Heart right ventricle (tissue), 16 donors: ENCODE measurements at regions not wholly inside any gene's neighbourhood (a gene's known extent, or its start where the extent isn't known, plus 50 kb on each side); places are given as distances from the start of the nearest gene placed in this dataset.

Experiments used
- ATAC-seq, 8 donors: fragments of 200-7000 bp; cut with Tn5 transposase; one replicate each; pipeline ENCODE4 v1.9.1; 2020; ENCODE audit warnings: mild to moderate bottlenecking in 8 of 8, moderate library complexity in 8 of 8, moderate number of reproducible peaks in 1 of 8
- DNase-seq, 2 donors: peaks; one replicate each; pipeline ENCODE4 v3.0.0-alpha.2; 2020
- H3K27ac ChIP-seq, 10 donors: fragments of 200-600 bp; sonication (generic) in 2 of 10; one replicate each; pipeline versions ENCODE4 v1.5.0 to v1.8.0; 2020 to 2022; ENCODE audit warnings: mild to moderate bottlenecking in 3 of 10
- H3K27me3 ChIP-seq, 7 donors: fragments of 200-600 bp; one replicate each; pipeline ENCODE4 v1.8.0; 2021 to 2022; ENCODE audit warnings: mild to moderate bottlenecking in 2 of 7
- H3K36me3 ChIP-seq, 9 donors: fragments of 200-600 bp; sonication (generic) in 1 of 9; one replicate each; pipeline versions ENCODE4 v1.5.0 to v1.8.0; 2020 to 2022; ENCODE audit warnings: mild to moderate bottlenecking in 2 of 9
- H3K4me1 ChIP-seq, 9 donors: fragments of 200-600 bp; sonication (generic) in 1 of 9; one replicate each; pipeline versions ENCODE4 v1.5.0 to v1.8.0; 2020 to 2022; ENCODE audit warnings: mild to moderate bottlenecking in 4 of 9
- H3K4me3 ChIP-seq, 10 donors: fragments of 200-600 bp; sonication (generic) in 2 of 10; one replicate each; pipeline versions ENCODE4 v1.5.0 to v1.8.0; 2020 to 2022; ENCODE audit warnings: mild to moderate bottlenecking in 7 of 10, moderate library complexity in 2 of 10
- H3K9me3 ChIP-seq, 11 donors: fragments of 200-600 bp in 10 of 11; sonication (generic) in 2 of 11; one replicate each; pipeline versions ENCODE4 v1.5.0 to v1.8.0; 2013 to 2022; ENCODE audit warnings: mild to moderate bottlenecking in 2 of 11, control low read depth in 1 of 11, moderate library complexity in 1 of 11
- CTCF ChIP-seq, 9 donors: fragments of 200-600 bp; sonication (generic) in 2 of 9; IDR thresholded peaks; one replicate each; pipeline versions ENCODE4 v1.5.0 to v1.8.0; 2021 to 2022; ENCODE audit warnings: antibody characterized with exemption in 9 of 9, mild to moderate bottlenecking in 5 of 9, moderate library complexity in 1 of 9
- WGBS, 2 donors: extraction: QIAGEN DNeasy Blood & Tissue Kit; methylation state at CpG; one replicate each; pipeline ENCODE4 v1.1.7; 2013; ENCODE audit warnings: inconsistent platforms in 1 of 2; 5-methylcytosine and 5-hydroxymethylcytosine counted together
- intact Hi-C, 10 donors: fragments of 100-400 bp; cut with DNase I; formaldehyde crosslinking; loops; one replicate each; pipeline versions ENCODE4 v1.11.1 to v1.14.2; 2022
- donor health status: Arrhythmogenic right ventricular cardiomyopathy.
- donor health status: ischemic (EF 13 %, LVEDD 7.1; RV severe dilation, severe dysfunction).
- donor health status: healthy with polysubstance abuse.
- donor health status: DM: no; HTN: yes; CAD: no.
- donor health status: DM: no; HTN: no; CAD: no.
- donor health status: ischemic (EF 25% LVEDD 6.9; RV normal size, moderate dysfunction).
- donor health status: ischemic (EF 25% LVEDD 5.7; RV mildly dilated, moderate dysfunction).
- donor health status: healthy.
- donor health status: DM: yes; HTN: yes; CAD: no.
- donor health status: Ischemic cardiomyopathy.
- donor health status: ischemic (EF 35%, LVEDD 5.7; RV mildly dilated, moderate dysfunction).
- donor health status: nonischemic (EF 11% LVEDD 7.7; RV severe dilation, severe dysfunction).
- donor health status: DM: yes; HTN: yes; CAD: no.
- donor health status: PGD.
- donor health status: ischemic (EF 29% LVEDD 5.4; RV normal size, mild dysfunction).
- donor health status: nonischemic (EF 23%, LVEDD 6.1; RV moderate dilation, normal function).

- WGBS, 2 donors, result 39 to 40% methylated on average over 1 of the region's 1 CpG
- TF ChIP-seq CTCF (IDR thresholded peaks at IDR 0.05), result no peak
- Histone ChIP-seq H3K9me3 (peaks cover 0 to 30% (median 0%) of the 10 kb centered on the region in 11 donors), H3K4me3 (no peak overlapping the region), H3K4me1 (no peaks in the 10 kb centered on the region), H3K27me3 (no peaks in the 10 kb centered on the region), H3K27ac (no peak overlapping the region), H3K36me3 (no peaks in the 10 kb centered on the region)
- ATAC-seq, result no peak
- DNase-seq, result no peak
- intact Hi-C loops, result no loop called here
Measured at GRCh38 chr12:73308079-73308478, 1035.9 kb downstream of the TRHDE start.

- no peaks in the 10 kb centered on the region for H3K4me1 ChIP-seq
- no peaks in the 10 kb centered on the region for H3K36me3 ChIP-seq
- peaks cover 0 to 30% (median under 1%) of the 10 kb centered on the region in 11 donors for H3K9me3 ChIP-seq
- no peak overlapping the region for H3K27ac ChIP-seq
- intact Hi-C loops, result no loop called here
- ATAC-seq, result no peak
- TF ChIP-seq CTCF (IDR thresholded peaks at IDR 0.05), result no peak
- no peaks in the 10 kb centered on the region for H3K27me3 ChIP-seq
- WGBS, 2 donors, result 72% methylated on average over 1 of the region's 1 CpG
- no peak for DNase-seq
- no peak overlapping the region for H3K4me3 ChIP-seq
Measured at GRCh38 chr12:73308747-73309146, 1036.6 kb downstream of the TRHDE start.

- 75 to 89% methylated on average over 1 of the region's 1 CpG for WGBS, 2 donors
- no peak for TF ChIP-seq CTCF (IDR thresholded peaks at IDR 0.05)
- Histone ChIP-seq H3K36me3 (no peaks in the 10 kb centered on the region), H3K4me3 (no peak overlapping the region), H3K9me3 (peaks cover 0 to 59% (median 6%) of the 10 kb centered on the region in 11 donors), H3K27ac (no peak overlapping the region), H3K4me1 (no peaks in the 10 kb centered on the region), H3K27me3 (no peaks in the 10 kb centered on the region)
- intact Hi-C loops, result no loop called here
- no peak for ATAC-seq
- DNase-seq, result no peak
Measured at GRCh38 chr12:73321319-73321718, 1049.1 kb downstream of the TRHDE start.

- no peak overlapping the region for H3K27ac ChIP-seq
- no peak overlapping the region for H3K4me3 ChIP-seq
- H3K36me3 ChIP-seq, result no peaks in the 10 kb centered on the region
- intact Hi-C loops, result no loop called here
- no peaks in the 10 kb centered on the region for H3K27me3 ChIP-seq
- ATAC-seq, result no peak
- no peaks in the 10 kb centered on the region for H3K4me1 ChIP-seq
- peaks cover 0 to 58% (median 6%) of the 10 kb centered on the region in 11 donors for H3K9me3 ChIP-seq
- no peak for TF ChIP-seq CTCF (IDR thresholded peaks at IDR 0.05)
- no peak for DNase-seq
- 87% methylated on average over 4 of the region's 4 CpGs for WGBS, 2 donors
Measured at GRCh38 chr12:73321776-73322175, 1049.6 kb downstream of the TRHDE start.
